Keratinocyte (primary cell): ENCODE measurements at regions not wholly inside any gene's neighbourhood (a gene's known extent, or its start where the extent isn't known, plus 50 kb on each side); places are given as distances from the start of the nearest gene placed in this dataset.

ENCODE experiments used
- EZH2 ChIP-seq: IDR thresholded peaks from one replicate; pipeline ENCODE4 v1.6.1; 2012; ENCODE audit warnings: inconsistent platforms, mild to moderate bottlenecking, low read length, moderate library complexity
- TF ChIP-seq, protein P1 (sequence below), 3 experiments: IDR thresholded peaks in 1 of 3; conservative IDR thresholded peaks in 1 of 3; optimal IDR thresholded peaks in 1 of 3; 2 replicates in 2 of 3; 3 replicates in 1 of 3; pipeline versions ENCODE3 to v1.5.1; 2011; ENCODE audit warnings: low read length in 3 of 3, mild to moderate bottlenecking in 3 of 3, moderate library complexity in 2 of 3, control low read depth in 1 of 3, inconsistent platforms in 1 of 3; ENCODE audit not compliant: insufficient read depth in 2 of 3; ENCODE audit errors: extremely low read depth in 1 of 3

DNA sequence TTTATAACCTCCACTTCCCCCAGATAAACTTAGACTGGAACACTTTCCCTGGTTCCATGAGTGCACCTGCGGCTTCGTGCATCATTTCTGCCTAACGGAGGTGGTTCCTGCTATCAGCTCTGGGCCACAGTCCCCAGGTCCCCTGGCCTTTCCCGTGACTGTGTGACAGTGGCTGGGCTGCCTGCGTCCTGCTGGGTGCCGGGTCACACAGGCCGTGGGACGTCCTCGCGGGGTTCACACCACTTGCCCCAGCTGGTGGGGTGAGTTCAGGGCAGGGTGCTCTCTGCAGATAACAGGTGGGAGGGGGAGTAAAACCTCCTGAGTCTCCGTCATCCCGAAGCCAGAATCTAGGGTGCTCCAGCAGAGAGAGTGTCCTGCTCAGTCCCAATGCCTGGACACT is 58.7 kb upstream of the CFAP46 start:
- TF ChIP-seq, protein P1, sequence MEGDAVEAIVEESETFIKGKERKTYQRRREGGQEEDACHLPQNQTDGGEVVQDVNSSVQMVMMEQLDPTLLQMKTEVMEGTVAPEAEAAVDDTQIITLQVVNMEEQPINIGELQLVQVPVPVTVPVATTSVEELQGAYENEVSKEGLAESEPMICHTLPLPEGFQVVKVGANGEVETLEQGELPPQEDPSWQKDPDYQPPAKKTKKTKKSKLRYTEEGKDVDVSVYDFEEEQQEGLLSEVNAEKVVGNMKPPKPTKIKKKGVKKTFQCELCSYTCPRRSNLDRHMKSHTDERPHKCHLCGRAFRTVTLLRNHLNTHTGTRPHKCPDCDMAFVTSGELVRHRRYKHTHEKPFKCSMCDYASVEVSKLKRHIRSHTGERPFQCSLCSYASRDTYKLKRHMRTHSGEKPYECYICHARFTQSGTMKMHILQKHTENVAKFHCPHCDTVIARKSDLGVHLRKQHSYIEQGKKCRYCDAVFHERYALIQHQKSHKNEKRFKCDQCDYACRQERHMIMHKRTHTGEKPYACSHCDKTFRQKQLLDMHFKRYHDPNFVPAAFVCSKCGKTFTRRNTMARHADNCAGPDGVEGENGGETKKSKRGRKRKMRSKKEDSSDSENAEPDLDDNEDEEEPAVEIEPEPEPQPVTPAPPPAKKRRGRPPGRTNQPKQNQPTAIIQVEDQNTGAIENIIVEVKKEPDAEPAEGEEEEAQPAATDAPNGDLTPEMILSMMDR (optimal IDR thresholded peaks at IDR 0.05 in 1 of 3, IDR thresholded peaks at IDR 0.05 in 1 of 3, conservative IDR thresholded peaks at IDR 0.05 in 1 of 3; ENCODE audit: extremely low read depth in 1 of 3, insufficient read depth in 2 of 3, low read length in 3 of 3): no peak
- TF ChIP-seq EZH2: no peak
